CD4-positive, alpha-beta T cell treated with Interleukin-6 for 4 hours (primary cell): ENCODE measurements at regions not wholly inside any gene's neighbourhood (a gene's known extent, or its start where the extent isn't known, plus 50 kb on each side); places are given as distances from the start of the nearest gene placed in this dataset.
"Not testable (repeated sequence)": the region's sequence is repeated elsewhere in the genome, so short reads cannot be mapped to it uniquely, and the experiment has no call there.

Source experiments
- DNase-seq: peaks from one replicate; pipeline ENCODE4 v3.0.0-alpha.2; 2020; ENCODE audit warnings: mixed read lengths

- DNase-seq = no peak
Observed at GRCh38 chr16:55044201-55044975, 113.7 kb downstream of the IRX5 start.

- DNase-seq = no peak
Observed at GRCh38 chr16:55045329-55045728, 114.7 kb downstream of the IRX5 start.

- no peak for DNase-seq
Observed at GRCh38 chr16:55045756-55046460, 115.2 kb downstream of the IRX5 start.

- DNase-seq = no peak
Observed at GRCh38 chr16:55046513-55046912, 115.8 kb downstream of the IRX5 start.

- DNase-seq = no peak
Observed at GRCh38 chr16:55046916-55047315, 116.3 kb downstream of the IRX5 start.

- DNase-seq = no peak
Observed at GRCh38 chr16:55047331-55047730, 116.7 kb downstream of the IRX5 start.

- no peak for DNase-seq
Observed at GRCh38 chr16:55047903-55048497, 117.3 kb downstream of the IRX5 start.

GRCh38 chr16:55048745-55049144, 118.1 kb downstream of the IRX5 start:
- no peak for DNase-seq

GRCh38 chr16:55051571-55052347, 121.1 kb downstream of the IRX5 start:
- no peak for DNase-seq

GRCh38 chr16:55052348-55052734, 121.7 kb downstream of the IRX5 start:
- no peak for DNase-seq

GRCh38 chr16:55052741-55053415, 122.2 kb downstream of the IRX5 start:
- DNase-seq = no peak

GRCh38 chr16:55055262-55055661, 124.6 kb downstream of the IRX5 start:
- no peak for DNase-seq

- DNase-seq = no peak
Observed at GRCh38 chr16:55056585-55057401, 126.1 kb downstream of the IRX5 start.

- DNase-seq = no peak
Observed at GRCh38 chr16:55057866-55058265, 127.2 kb downstream of the IRX5 start.

GRCh38 chr16:55058576-55058975, 127.9 kb downstream of the IRX5 start:
- no peak for DNase-seq

- no peak for DNase-seq
Observed at GRCh38 chr16:55059146-55059545, 128.5 kb downstream of the IRX5 start.

GRCh38 chr16:55061126-55061525, 130.5 kb downstream of the IRX5 start:
- DNase-seq = no peak

- DNase-seq = no peak
Observed at GRCh38 chr16:55062442-55062841, 131.8 kb downstream of the IRX5 start.

- DNase-seq = no peak
Observed at GRCh38 chr16:55072976-55073375, 142.3 kb downstream of the IRX5 start.

GRCh38 chr16:55073830-55074229, 143.2 kb downstream of the IRX5 start:
- no peak for DNase-seq

- not testable (repeated sequence) for DNase-seq
Observed at GRCh38 chr16:55075208-55075607, 144.5 kb downstream of the IRX5 start.

- no peak for DNase-seq
Observed at GRCh38 chr16:55076053-55076452, 145.4 kb downstream of the IRX5 start.
